ENCODE measurements at regions not wholly inside any gene's neighbourhood (a gene's known extent, or its start where the extent isn't known, plus 50 kb on each side); places are given as distances from the start of the nearest gene placed in this dataset.

DNA sequence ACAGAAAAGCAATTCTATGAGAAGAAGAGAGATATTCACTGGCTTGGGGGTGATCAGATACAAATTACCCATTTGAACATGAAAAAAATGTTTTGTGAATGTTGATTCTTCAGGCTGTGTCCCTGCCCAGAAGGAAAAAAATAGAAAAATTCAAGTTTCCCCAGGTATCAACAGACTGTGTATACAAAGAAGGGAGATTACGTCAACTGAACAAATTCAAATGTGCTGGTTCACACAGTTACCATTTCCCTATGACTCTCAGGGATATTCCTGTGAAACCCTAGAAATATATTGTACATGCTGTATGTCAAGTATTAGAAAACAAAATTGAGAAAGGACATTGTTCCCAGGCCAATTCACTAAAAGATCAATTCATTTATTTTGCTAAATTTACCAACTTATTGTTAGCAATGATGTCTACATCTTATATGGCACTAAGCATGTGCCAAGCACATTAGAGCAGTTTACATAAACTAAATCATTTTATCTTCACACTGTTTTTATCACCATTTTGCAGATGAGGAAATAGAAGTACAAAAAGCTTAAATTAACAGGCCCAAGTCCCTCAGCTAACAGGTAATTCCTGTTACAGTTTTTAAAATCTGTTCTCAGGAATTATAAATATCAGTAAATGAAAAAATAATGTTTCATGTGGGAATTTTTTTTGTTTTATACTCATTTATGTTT is 306.7 kb upstream of the ROBO2 start:
- Histone ChIP-seq H3K27me3 (ENCODE audit: insufficient read depth) (no peaks in the 10 kb centered on the region), H3K9me2 (no peaks in the 10 kb centered on the region), H3K4me1 (ENCODE audit: control insufficient read depth in 1 of 2, insufficient read depth in 2 of 2, low read depth in 1 of 2, low read length in 1 of 2) (no peaks in the 10 kb centered on the region), H2AFZ (ENCODE audit: low read depth) (no peak overlapping the region), H3K36me3 (replicated peaks in 1 of 2; ENCODE audit: control insufficient read depth in 1 of 2, insufficient read depth in 2 of 2, low read length in 1 of 2) (no peaks in the 10 kb centered on the region), H3K9me3 (no peaks in the 10 kb centered on the region), H3K4me3 (ENCODE audit: low read depth in 2 of 2, low read length in 1 of 2) (no peak overlapping the region), H3F3A (replicated peaks; ENCODE audit: insufficient read depth) (no peaks in the 10 kb centered on the region), H3K27ac (ENCODE audit: low read depth in 2 of 2, low read length in 1 of 2) (no peak overlapping the region), H3K4me2 (no peak overlapping the region), H3K79me2 (ENCODE audit: insufficient read depth) (no peaks in the 10 kb centered on the region), H4K20me1 (ENCODE audit: insufficient read depth) (no peaks in the 10 kb centered on the region), H3K9ac (no peak overlapping the region)
- 63% methylated on average over 1 of the region's 1 CpG for WGBS (ENCODE audit: low lambda C conversion rate)
- ChIA-PET CTCF (no interaction called here), POLR2A (no interaction called here)
- TF ChIP-seq EP300 (IDR thresholded peaks at IDR 0.05; ENCODE audit: borderline replicate concordance in 1 of 2, low read depth in 1 of 2, low read length in 1 of 2): no peak
- TF ChIP-seq, protein P1, sequence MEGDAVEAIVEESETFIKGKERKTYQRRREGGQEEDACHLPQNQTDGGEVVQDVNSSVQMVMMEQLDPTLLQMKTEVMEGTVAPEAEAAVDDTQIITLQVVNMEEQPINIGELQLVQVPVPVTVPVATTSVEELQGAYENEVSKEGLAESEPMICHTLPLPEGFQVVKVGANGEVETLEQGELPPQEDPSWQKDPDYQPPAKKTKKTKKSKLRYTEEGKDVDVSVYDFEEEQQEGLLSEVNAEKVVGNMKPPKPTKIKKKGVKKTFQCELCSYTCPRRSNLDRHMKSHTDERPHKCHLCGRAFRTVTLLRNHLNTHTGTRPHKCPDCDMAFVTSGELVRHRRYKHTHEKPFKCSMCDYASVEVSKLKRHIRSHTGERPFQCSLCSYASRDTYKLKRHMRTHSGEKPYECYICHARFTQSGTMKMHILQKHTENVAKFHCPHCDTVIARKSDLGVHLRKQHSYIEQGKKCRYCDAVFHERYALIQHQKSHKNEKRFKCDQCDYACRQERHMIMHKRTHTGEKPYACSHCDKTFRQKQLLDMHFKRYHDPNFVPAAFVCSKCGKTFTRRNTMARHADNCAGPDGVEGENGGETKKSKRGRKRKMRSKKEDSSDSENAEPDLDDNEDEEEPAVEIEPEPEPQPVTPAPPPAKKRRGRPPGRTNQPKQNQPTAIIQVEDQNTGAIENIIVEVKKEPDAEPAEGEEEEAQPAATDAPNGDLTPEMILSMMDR (IDR thresholded peaks at IDR 0.05): no peak
- no peak for DNase-seq

DNA sequence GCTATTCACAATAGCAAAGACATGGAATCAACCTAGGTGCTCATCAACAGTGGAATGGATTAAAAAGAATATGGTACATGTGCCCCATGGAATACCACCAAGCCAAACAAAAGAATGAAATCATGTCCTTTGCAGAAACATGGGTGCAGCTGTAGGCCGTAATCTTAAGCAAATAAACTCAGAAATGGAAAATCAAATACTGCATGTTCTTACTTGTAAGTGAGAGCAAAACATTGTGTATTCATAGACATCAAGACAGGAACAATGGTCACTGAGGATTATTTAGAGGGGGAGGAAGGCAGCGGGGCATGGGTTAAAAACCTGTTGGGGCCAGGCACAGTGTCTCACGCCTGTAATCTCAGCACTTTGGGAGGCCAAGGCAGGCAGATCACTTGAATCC is 304.7 kb upstream of the ROBO2 start:
- Histone ChIP-seq H3K9me2 (no peaks in the 10 kb centered on the region), H3K27ac (ENCODE audit: low read depth in 2 of 2, low read length in 1 of 2) (no peak overlapping the region), H2AFZ (ENCODE audit: low read depth) (no peak overlapping the region), H3K79me2 (ENCODE audit: insufficient read depth) (no peaks in the 10 kb centered on the region), H3K9me3 (no peaks in the 10 kb centered on the region), H3K9ac (no peak overlapping the region), H3K4me2 (no peak overlapping the region), H3K4me1 (ENCODE audit: control insufficient read depth in 1 of 2, insufficient read depth in 2 of 2, low read depth in 1 of 2, low read length in 1 of 2) (no peaks in the 10 kb centered on the region), H3K27me3 (ENCODE audit: insufficient read depth) (no peaks in the 10 kb centered on the region), H3F3A (replicated peaks; ENCODE audit: insufficient read depth) (no peaks in the 10 kb centered on the region), H3K4me3 (ENCODE audit: low read depth in 2 of 2, low read length in 1 of 2) (no peak overlapping the region), H3K36me3 (replicated peaks in 1 of 2; ENCODE audit: control insufficient read depth in 1 of 2, insufficient read depth in 2 of 2, low read length in 1 of 2) (no peaks in the 10 kb centered on the region), H4K20me1 (ENCODE audit: insufficient read depth) (no peaks in the 10 kb centered on the region)
- 22% methylated on average over 3 of the region's 3 CpGs for WGBS (ENCODE audit: low lambda C conversion rate)
- no peak for DNase-seq
- POLR2A ChIA-PET: no interaction called here
- CTCF ChIA-PET: no interaction called here
- no peak for TF ChIP-seq MXI1 (IDR thresholded peaks at IDR 0.05; ENCODE audit: low read depth, low read length)
- no peak for TF ChIP-seq GABPA (IDR thresholded peaks at IDR 0.05; ENCODE audit: low read depth)
- TF ChIP-seq, protein P2, sequence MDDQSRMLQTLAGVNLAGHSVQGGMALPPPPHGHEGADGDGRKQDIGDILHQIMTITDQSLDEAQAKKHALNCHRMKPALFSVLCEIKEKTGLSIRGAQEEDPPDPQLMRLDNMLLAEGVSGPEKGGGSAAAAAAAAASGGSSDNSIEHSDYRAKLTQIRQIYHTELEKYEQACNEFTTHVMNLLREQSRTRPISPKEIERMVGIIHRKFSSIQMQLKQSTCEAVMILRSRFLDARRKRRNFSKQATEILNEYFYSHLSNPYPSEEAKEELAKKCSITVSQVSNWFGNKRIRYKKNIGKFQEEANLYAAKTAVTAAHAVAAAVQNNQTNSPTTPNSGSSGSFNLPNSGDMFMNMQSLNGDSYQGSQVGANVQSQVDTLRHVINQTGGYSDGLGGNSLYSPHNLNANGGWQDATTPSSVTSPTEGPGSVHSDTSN (IDR thresholded peaks at IDR 0.05): no peak
- TF ChIP-seq EZH2phosphoT487 (IDR thresholded peaks at IDR 0.05; ENCODE audit: borderline replicate concordance, low read depth): no peak
- TF ChIP-seq SMC3 (IDR thresholded peaks at IDR 0.05; ENCODE audit: low read depth, low read length): no peak
- no peak for TF ChIP-seq GATA2 (CRISPR knock-in tag; IDR thresholded peaks at IDR 0.05)
- TF ChIP-seq, protein P3, sequence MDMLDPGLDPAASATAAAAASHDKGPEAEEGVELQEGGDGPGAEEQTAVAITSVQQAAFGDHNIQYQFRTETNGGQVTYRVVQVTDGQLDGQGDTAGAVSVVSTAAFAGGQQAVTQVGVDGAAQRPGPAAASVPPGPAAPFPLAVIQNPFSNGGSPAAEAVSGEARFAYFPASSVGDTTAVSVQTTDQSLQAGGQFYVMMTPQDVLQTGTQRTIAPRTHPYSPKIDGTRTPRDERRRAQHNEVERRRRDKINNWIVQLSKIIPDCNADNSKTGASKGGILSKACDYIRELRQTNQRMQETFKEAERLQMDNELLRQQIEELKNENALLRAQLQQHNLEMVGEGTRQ (IDR thresholded peaks at IDR 0.05; ENCODE audit: borderline replicate concordance, low read depth, low read length): no peak
- TF ChIP-seq FOXJ3 (CRISPR knock-in tag; IDR thresholded peaks at IDR 0.05): no peak
- no peak for TF ChIP-seq NFIC (IDR thresholded peaks at IDR 0.05; ENCODE audit: borderline replicate concordance)
- TF ChIP-seq, protein P4, sequence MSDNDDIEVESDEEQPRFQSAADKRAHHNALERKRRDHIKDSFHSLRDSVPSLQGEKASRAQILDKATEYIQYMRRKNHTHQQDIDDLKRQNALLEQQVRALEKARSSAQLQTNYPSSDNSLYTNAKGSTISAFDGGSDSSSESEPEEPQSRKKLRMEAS (IDR thresholded peaks at IDR 0.05; ENCODE audit: low read depth): no peak
- no peak for TF ChIP-seq RAD21 (IDR thresholded peaks at IDR 0.05; ENCODE audit: low read length)
- TF ChIP-seq RCOR1 (IDR thresholded peaks at IDR 0.05; ENCODE audit: low read length): no peak
- TF ChIP-seq, protein P5, sequence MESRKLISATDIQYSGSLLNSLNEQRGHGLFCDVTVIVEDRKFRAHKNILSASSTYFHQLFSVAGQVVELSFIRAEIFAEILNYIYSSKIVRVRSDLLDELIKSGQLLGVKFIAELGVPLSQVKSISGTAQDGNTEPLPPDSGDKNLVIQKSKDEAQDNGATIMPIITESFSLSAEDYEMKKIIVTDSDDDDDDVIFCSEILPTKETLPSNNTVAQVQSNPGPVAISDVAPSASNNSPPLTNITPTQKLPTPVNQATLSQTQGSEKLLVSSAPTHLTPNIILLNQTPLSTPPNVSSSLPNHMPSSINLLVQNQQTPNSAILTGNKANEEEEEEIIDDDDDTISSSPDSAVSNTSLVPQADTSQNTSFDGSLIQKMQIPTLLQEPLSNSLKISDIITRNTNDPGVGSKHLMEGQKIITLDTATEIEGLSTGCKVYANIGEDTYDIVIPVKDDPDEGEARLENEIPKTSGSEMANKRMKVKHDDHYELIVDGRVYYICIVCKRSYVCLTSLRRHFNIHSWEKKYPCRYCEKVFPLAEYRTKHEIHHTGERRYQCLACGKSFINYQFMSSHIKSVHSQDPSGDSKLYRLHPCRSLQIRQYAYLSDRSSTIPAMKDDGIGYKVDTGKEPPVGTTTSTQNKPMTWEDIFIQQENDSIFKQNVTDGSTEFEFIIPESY (IDR thresholded peaks at IDR 0.05; ENCODE audit: borderline replicate concordance, low read depth): no peak
- TF ChIP-seq SIN3A (IDR thresholded peaks at IDR 0.05; ENCODE audit: borderline replicate concordance, low read depth, low read length): no peak
- no peak for TF ChIP-seq NRF1 (IDR thresholded peaks at IDR 0.05; ENCODE audit: low read depth, low read length)
- TF ChIP-seq YY1 (IDR thresholded peaks at IDR 0.05; ENCODE audit: low read depth): no peak
- TF ChIP-seq ELF1 (IDR thresholded peaks at IDR 0.05): no peak
- no peak for TF ChIP-seq TEAD4 (IDR thresholded peaks at IDR 0.05; ENCODE audit: borderline replicate concordance, insufficient read depth)
- TF ChIP-seq MEF2A (IDR thresholded peaks at IDR 0.05; ENCODE audit: borderline replicate concordance, low read depth): no peak
